Natural killer cell (primary cell): ENCODE measurements at regions not wholly inside any gene's neighbourhood (a gene's known extent, or its start where the extent isn't known, plus 50 kb on each side); places are given as distances from the start of the nearest gene placed in this dataset.

Experiments used
- ATAC-seq, 3 donors: fragments of 150-1000 bp in 2 of 3; fragments of 200-7000 bp in 1 of 3; cut with Tn5 transposase; 1 replicate in 1 of 3; 2 replicates in 2 of 3; pipeline ENCODE4 v1.10.0; 2021; ENCODE audit warnings: mild to moderate bottlenecking in 2 of 3, moderate library complexity in 2 of 3
- DNase-seq, 2 donors: peaks; one replicate each; pipeline versions ENCODE4 v3.0.0 to v3.0.0-alpha.2; 2013 to 2021; ENCODE audit warnings: mixed read lengths in 1 of 2
- H3K27ac ChIP-seq: one replicate; pipeline ENCODE4 v1.5.1; 2013; ENCODE audit warnings: mild to moderate bottlenecking, low read length
- H3K27me3 ChIP-seq: one replicate; pipeline ENCODE4 v1.6.1; 2013; ENCODE audit warnings: low read length; ENCODE audit not compliant: control insufficient read depth, insufficient read depth
- H3K36me3 ChIP-seq: one replicate; pipeline ENCODE4 v1.6.1; 2013; ENCODE audit warnings: low read length; ENCODE audit not compliant: control insufficient read depth, insufficient read depth
- H3K4me1 ChIP-seq: one replicate; pipeline ENCODE4 v1.6.1; 2013; ENCODE audit warnings: low read length; ENCODE audit not compliant: control insufficient read depth, insufficient read depth
- H3K4me3 ChIP-seq: one replicate; pipeline ENCODE4 v1.5.1; 2013; ENCODE audit warnings: low read length
- H3K9me3 ChIP-seq: one replicate; pipeline ENCODE4 v1.6.1; 2013; ENCODE audit warnings: low read length; ENCODE audit not compliant: control insufficient read depth, insufficient read depth
- H3K27ac Mint-ChIP-seq, 2 donors: one replicate each; pipeline ENCODE4 v1.8.0; 2022; ENCODE audit warnings: mild to moderate bottlenecking in 2 of 2, mixed read lengths in 2 of 2, moderate library complexity in 1 of 2
- H3K27me3 Mint-ChIP-seq, 2 donors: one replicate each; pipeline ENCODE4 v1.8.0; 2022; ENCODE audit warnings: low read depth in 2 of 2, mixed read lengths in 2 of 2
- H3K36me3 Mint-ChIP-seq: one replicate; pipeline ENCODE4 v1.8.0; 2022; ENCODE audit warnings: mixed read lengths
- H3K4me1 Mint-ChIP-seq, 2 donors: one replicate each; pipeline ENCODE4 v1.8.0; 2022; ENCODE audit warnings: mixed read lengths in 2 of 2
- H3K4me3 Mint-ChIP-seq: one replicate; pipeline ENCODE4 v1.8.0; 2022; ENCODE audit warnings: mild to moderate bottlenecking, moderate library complexity, mixed read lengths
- H3K9me3 Mint-ChIP-seq, 2 donors: one replicate each; pipeline ENCODE4 v1.8.0; 2022; ENCODE audit warnings: mixed read lengths in 2 of 2
- CTCF ChIP-seq: fragments of 200-600 bp; IDR thresholded peaks from one replicate; pipeline ENCODE4 v1.8.0; 2022; ENCODE audit warnings: antibody characterized with exemption
- WGBS: methylation state at CpG from one replicate; pipeline ENCODE4 v1.1.7; 2013; ENCODE audit warnings: missing lambda C conversion rate; ENCODE audit not compliant: insufficient coverage; 5-methylcytosine and 5-hydroxymethylcytosine counted together
- intact Hi-C: fragments of 100-400 bp; cut with micrococcal nuclease; formaldehyde crosslinking; loops from one replicate; pipeline ENCODE4 v1.14.2; 2022

GRCh38 chr3:27888562-27888961 is 166.4 kb upstream of the EOMES start:
- no peak overlapping the region for H3K27ac Mint-ChIP-seq
- Histone ChIP-seq H3K4me1 (no peaks in the 10 kb centered on the region), H3K9me3 (no peaks in the 10 kb centered on the region), H3K27ac (no peak overlapping the region), H3K36me3 (no peaks in the 10 kb centered on the region), H3K27me3 (no peaks in the 10 kb centered on the region), H3K4me3 (no peak overlapping the region)
- H3K27me3 Mint-ChIP-seq, result peaks cover 12 to 15% of the 10 kb centered on the region in 2 donors
- peaks cover 7 to 8% of the 10 kb centered on the region in 2 donors for H3K9me3 Mint-ChIP-seq
- DNase-seq, result peak in 1 of 2 donors; percentile 10
- no peak for TF ChIP-seq CTCF
- ATAC-seq, result no peak
- H3K36me3 Mint-ChIP-seq, result peaks cover 18% of the 10 kb centered on the region
- intact Hi-C loops, result no loop called here
- no peak overlapping the region for H3K4me3 Mint-ChIP-seq
- WGBS, result 73% methylated on average over 2 of the region's 2 CpGs
- peaks cover 19 to 22% of the 10 kb centered on the region in 2 donors for H3K4me1 Mint-ChIP-seq

GRCh38 chr3:27889745-27890144 is 167.6 kb upstream of the EOMES start:
- Mint-ChIP-seq H3K4me3 (no peak overlapping the region), H3K4me1 (peaks cover 19 to 22% of the 10 kb centered on the region in 2 donors), H3K27me3 (peaks cover 12 to 22% of the 10 kb centered on the region in 2 donors), H3K27ac (no peak overlapping the region), H3K9me3 (peaks cover 10 to 11% of the 10 kb centered on the region in 2 donors), H3K36me3 (peaks cover 29% of the 10 kb centered on the region)
- no peaks in the 10 kb centered on the region for H3K36me3 ChIP-seq
- H3K27ac ChIP-seq, result no peak overlapping the region
- H3K4me1 ChIP-seq, result no peaks in the 10 kb centered on the region
- 95% methylated on average over 3 of the region's 4 CpGs for WGBS
- no peaks in the 10 kb centered on the region for H3K9me3 ChIP-seq
- no peaks in the 10 kb centered on the region for H3K27me3 ChIP-seq
- no peak for TF ChIP-seq CTCF
- intact Hi-C loops, result no loop called here
- ATAC-seq (no peak), DNase-seq (no peak)
- H3K4me3 ChIP-seq, result no peak overlapping the region

GRCh38 chr3:27900316-27900715 is 178.2 kb upstream of the EOMES start:
- ATAC-seq (peak; percentile 79 to 91 (median 83)), DNase-seq (peak; percentile 32 to 64)
- H3K36me3 ChIP-seq, result no peaks in the 10 kb centered on the region
- Mint-ChIP-seq H3K9me3 (peaks cover under 1 to 1% of the 10 kb centered on the region in 2 donors), H3K27ac (peak overlapping the region; percentile 64 to 72), H3K36me3 (no peaks in the 10 kb centered on the region), H3K27me3 (peaks cover 2 to 9% of the 10 kb centered on the region in 2 donors), H3K4me3 (peak overlapping the region; percentile 78), H3K4me1 (peaks cover 60 to 68% of the 10 kb centered on the region in 2 donors)
- no peaks in the 10 kb centered on the region for H3K27me3 ChIP-seq
- 26% methylated on average over 2 of the region's 2 CpGs for WGBS
- no peaks in the 10 kb centered on the region for H3K9me3 ChIP-seq
- peaks cover 18% of the 10 kb centered on the region for H3K4me1 ChIP-seq
- no peak for TF ChIP-seq CTCF
- no peak overlapping the region for H3K27ac ChIP-seq
- no peak overlapping the region for H3K4me3 ChIP-seq
- intact Hi-C loops, result loop anchor here (1.0 to 5.0 kb wide), 6 partner anchors 39 to 428 kb away; no protein-coding TSS in a partner anchor

GRCh38 chr3:27903446-27903845 is 181.3 kb upstream of the EOMES start:
- no peak overlapping the region for H3K4me3 ChIP-seq
- ATAC-seq (peak in 1 of 3 donors; percentile 36), DNase-seq (peak in 1 of 2 donors; percentile 55)
- H3K4me3 Mint-ChIP-seq, result peak overlapping the region; percentile 69
- intact Hi-C loops, result loop anchor here (5.0 kb wide), 4 partner anchors 61 to 349 kb away; no protein-coding TSS in a partner anchor
- no CpG with 5 or more reads among the region's 3 CpGs for WGBS
- no peaks in the 10 kb centered on the region for H3K36me3 ChIP-seq
- H3K27me3 ChIP-seq, result no peaks in the 10 kb centered on the region
- no peaks in the 10 kb centered on the region for H3K9me3 Mint-ChIP-seq
- H3K27ac Mint-ChIP-seq, result peak overlapping the region in 1 of 2 donors; percentile 62
- no peak overlapping the region for H3K27ac ChIP-seq
- peaks cover 0 to 2% of the 10 kb centered on the region in 2 donors for H3K27me3 Mint-ChIP-seq
- no peak for TF ChIP-seq CTCF
- H3K9me3 ChIP-seq, result no peaks in the 10 kb centered on the region
- peaks cover 77 to 81% of the 10 kb centered on the region in 2 donors for H3K4me1 Mint-ChIP-seq
- H3K4me1 ChIP-seq, result peaks cover 30% of the 10 kb centered on the region
- no peaks in the 10 kb centered on the region for H3K36me3 Mint-ChIP-seq
